NOMO-1 treated with DMSO at 0.1 percent for 48 hours (cell line): ENCODE measurements at regions not wholly inside any gene's neighbourhood (a gene's known extent, or its start where the extent isn't known, plus 50 kb on each side); places are given as distances from the start of the nearest gene placed in this dataset.
A peak's percentile ranks its signal among the peaks of the same experiment; 100 is the strongest.
"Not testable (repeated sequence)": the region's sequence is repeated elsewhere in the genome, so short reads cannot be mapped to it uniquely, and the experiment has no call there.

Experiments used
- DNase-seq: peaks from one replicate; lab custom pipeline; 2025; ENCODE audit not compliant: unreplicated experiment; lab: John Stamatoyannopoulos, UW

DNA sequence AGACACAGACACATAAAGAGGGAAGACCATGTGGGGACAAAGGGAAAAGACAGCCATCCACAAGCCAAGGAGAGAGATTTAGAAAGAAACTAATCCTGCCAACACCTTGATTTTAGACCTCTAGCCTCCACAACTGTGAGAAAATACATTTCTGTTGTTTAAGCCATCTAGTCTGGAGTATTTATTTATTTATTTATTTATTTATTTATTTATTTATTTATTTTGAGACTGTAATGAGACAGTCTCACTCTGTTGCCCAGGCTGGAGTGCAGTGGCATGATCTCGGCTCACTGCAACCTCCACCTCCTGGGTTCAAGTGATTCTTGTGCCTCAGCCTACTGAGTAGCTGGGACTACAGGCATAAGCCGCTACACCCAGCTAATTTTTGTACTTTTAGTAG, 259.3 kb downstream of the PARM1 start:
- DNase-seq: not testable (repeated sequence)

DNA sequence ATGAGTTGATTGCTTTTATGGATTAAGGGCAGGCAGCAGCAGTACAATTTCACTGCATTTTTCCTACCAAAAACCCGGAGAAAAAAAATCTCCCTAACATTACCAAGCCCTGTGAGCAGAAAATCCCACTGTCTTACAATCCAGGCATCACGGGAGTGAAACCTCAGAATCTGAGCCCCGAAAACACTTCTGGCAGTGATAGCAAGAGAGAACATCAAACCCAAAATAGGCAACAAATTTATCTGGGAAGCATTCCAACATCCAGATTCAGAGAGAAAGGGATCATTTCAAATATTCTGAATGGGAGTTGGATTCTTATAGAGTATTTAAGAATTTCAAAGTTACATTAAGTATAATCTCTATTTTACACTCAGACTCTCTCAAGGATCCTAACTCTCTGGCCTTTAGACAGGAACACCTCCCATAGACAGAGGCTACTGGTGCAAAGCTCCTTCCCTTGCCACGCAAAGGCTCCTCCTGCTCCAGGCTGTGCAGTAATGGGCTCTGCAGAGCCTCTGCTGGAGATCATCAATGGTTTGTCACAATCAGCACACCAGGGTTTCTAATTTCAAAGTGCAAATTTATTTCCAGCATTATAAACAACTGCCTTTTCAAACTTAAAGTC, 256.9 kb downstream of the PARM1 start:
- no peak for DNase-seq

DNA sequence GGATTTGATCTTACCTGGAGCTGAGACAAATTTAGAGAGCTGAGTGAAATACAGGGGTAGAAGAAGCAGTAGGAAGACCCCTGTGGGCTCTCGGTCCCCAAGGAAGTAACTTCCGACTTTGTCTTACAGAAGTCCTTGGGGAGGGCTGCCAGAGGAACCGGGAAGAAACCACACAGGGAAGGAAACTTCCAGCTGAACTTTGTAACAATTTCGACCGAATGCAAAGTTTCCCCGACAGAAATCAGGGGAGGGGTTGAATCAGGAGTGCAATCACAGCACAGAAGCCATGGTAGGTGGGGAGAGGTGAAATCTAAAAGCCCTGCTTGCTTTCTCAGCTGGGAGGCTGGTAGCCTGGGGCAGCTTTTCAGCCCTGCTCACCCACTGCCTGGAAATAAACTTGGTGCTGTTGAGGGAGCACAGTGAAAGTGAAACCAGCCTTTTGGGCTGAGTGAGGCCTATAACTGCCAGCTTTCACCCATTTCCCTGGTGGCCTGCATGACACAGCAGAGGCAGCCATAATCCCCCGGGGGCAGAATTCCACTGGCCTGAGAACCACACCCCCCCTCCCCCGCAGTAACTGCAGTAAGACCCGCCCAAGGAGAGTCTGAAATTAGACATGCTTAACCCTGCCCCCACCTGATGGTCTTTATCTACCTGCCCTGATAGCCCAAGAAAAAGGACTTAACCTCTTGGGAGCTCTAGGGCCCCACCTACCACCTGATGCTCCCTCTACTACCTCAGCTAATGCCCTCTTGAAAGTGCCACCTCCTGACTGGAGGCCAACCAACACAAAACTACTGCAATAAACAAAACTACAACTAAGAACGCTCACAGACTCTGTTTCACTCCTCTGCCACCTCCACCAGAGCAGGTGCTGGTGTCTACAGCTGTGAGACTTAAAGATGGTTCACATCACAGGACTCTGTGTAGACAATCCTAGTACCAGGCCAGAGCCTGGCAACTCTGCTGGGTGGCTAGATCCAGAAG, 248.2 kb downstream of the PARM1 start:
- no peak for DNase-seq

- no peak for DNase-seq
Measured at GRCh38 chr4:75180217-75180616, 247.3 kb downstream of the PARM1 start.

GRCh38 chr4:75179510-75179909, 246.6 kb downstream of the PARM1 start:
- DNase-seq: no peak

GRCh38 chr4:75172551-75172950, 239.6 kb downstream of the PARM1 start:
- DNase-seq: peak; percentile 47

GRCh38 chr4:75169427-75169826, 236.5 kb downstream of the PARM1 start:
- DNase-seq: no peak

- no peak for DNase-seq
Measured at GRCh38 chr4:75169020-75169419, 236.1 kb downstream of the PARM1 start.

DNA sequence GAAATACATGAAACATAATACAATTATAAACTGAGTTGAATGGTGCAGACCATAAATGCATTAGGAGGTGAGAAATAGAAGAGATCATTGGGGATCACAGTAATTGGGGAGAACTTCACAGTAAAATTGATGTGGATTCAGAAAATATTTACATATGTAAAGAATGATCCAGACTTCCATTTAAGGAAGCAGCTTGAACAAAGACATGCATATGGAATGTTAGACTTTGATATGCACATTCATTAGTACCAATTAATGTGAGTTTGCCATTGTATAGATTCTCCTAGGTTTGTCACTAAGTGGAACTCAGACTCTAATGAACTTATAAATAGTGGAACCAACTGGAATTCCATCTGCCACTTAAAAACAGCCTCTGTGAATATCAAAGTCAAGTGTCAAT, 235.6 kb downstream of the PARM1 start:
- DNase-seq: no peak

- DNase-seq: not testable (repeated sequence)
Measured at GRCh38 chr4:75165100-75165499, 232.2 kb downstream of the PARM1 start.

- peak; percentile 74 for DNase-seq
Measured at GRCh38 chr4:75158451-75158850, 225.5 kb downstream of the PARM1 start.

GRCh38 chr4:75154994-75155393, 222.1 kb downstream of the PARM1 start:
- no peak for DNase-seq

DNA sequence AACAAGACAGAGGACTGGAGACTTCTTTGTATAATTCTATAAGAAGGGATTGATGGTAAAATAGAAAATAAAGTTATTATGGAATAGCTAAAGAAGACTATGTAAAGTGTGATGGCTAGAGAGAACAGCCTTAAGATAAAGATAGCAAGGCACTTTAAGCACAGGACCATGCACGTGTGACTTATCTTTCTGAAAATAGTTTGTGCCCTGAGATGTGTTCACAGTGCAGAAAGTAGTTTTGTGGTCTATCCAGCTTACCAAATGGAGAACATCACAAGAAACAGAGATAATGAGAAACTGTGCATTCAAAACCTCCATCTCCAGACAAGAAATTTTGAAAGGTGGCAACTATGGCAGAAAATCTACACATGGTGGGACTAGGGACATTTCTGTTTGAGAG, 213.3 kb downstream of the PARM1 start:
- no peak for DNase-seq

- DNase-seq: no peak
Measured at GRCh38 chr4:75144475-75144874, 211.6 kb downstream of the PARM1 start.

GRCh38 chr4:75142850-75143249, 209.9 kb downstream of the PARM1 start:
- DNase-seq: peak; percentile 43

DNA sequence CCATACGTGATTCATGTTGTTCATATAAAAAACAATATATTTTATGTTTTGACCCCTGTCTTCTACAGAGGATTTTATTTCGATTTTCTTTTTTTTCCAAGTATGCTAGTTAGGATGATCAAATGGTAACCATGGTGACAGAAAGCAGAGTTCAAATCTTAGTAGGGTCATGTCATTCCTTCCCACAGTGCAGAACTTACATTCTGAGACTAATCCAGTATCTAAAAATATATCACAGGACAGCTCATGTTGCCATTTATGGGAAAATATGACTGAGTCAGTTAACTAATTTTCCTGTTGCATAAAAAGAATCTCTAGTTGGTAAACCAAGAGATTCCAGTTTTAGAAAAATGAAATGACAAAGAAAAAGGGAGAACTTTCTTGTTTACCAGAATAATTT, 209.5 kb downstream of the PARM1 start:
- DNase-seq: peak; percentile 26

GRCh38 chr4:75141162-75141561, 208.2 kb downstream of the PARM1 start:
- DNase-seq: no peak

GRCh38 chr4:75137302-75137701, 204.4 kb downstream of the PARM1 start:
- no peak for DNase-seq

GRCh38 chr4:75135068-75135825, 202.3 kb downstream of the PARM1 start:
- no peak for DNase-seq

- not testable (repeated sequence) for DNase-seq
Measured at GRCh38 chr4:75126870-75127269, 194.0 kb downstream of the PARM1 start.

DNA sequence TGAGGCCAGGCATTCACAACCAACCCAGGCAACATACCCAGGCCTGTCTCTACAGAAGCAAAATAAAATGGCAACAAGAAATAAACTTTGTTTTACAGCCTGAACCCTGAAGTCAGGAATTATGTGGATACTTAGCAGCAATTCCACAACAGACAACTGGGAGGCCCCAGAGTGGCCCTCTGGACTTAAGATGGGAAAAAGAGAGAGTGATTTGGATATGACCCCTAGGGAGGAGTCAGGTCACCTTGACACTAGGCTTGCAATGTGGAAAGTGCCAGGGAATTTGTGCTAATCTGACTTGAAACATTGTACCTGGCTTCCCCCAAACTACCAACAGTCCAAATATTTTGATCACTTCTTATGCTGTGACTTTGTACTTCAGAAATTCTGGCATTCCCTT, 193.1 kb downstream of the PARM1 start:
- DNase-seq: no peak
